NCI-H82 treated with DMSO at 0.1 percent for 48 hours (cell line): ENCODE measurements at regions not wholly inside any gene's neighbourhood (a gene's known extent, or its start where the extent isn't known, plus 50 kb on each side); places are given as distances from the start of the nearest gene placed in this dataset.

Experiments
- DNase-seq: peaks from one replicate; lab custom pipeline; 2025; ENCODE audit not compliant: unreplicated experiment; lab: John Stamatoyannopoulos, UW

DNA sequence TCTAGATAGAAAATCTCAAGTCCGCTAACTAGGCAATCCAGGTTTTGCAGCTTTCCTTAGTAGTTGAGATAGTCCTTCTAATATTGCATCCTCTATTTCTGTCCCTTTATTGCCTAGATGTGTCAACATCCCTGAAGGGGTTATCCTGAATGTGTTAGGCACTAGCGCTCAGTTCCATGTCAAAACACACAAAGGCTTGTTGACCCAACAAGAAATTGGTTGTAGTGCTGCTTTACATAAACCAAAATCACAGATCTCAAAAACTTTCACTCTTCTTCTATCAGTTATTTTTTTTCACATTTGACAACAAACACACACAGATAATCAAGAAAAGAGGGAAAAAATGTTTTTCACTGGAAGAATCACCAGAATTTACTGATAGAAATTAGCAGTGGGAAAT is 51.4 kb upstream of the SOX2 start:
- no peak for DNase-seq

DNA sequence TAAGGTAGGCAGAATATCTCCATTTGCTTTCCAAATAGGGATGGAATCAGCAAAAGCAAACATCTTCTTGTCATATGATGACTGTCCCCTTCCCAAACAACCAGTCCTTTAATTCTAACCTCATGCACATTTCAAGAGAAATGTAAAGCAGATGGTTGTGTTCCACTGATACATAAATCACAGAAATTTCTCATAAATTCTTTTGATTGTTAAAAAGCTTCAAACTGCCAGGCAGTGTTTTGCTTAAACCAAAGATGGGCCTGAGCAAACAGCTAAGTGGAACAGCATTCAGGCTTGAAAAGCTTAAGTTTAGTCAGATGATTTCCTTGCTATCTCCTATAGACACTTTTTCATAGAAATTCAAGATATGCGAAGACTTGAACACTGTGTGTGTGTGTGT is 74.3 kb upstream of the SOX2 start:
- DNase-seq: no peak

- DNase-seq: no peak
Observed at GRCh38 chr3:181637056-181637455, 74.7 kb upstream of the SOX2 start.

GRCh38 chr3:181635141-181635540 is 76.6 kb upstream of the SOX2 start:
- DNase-seq: no peak

DNA sequence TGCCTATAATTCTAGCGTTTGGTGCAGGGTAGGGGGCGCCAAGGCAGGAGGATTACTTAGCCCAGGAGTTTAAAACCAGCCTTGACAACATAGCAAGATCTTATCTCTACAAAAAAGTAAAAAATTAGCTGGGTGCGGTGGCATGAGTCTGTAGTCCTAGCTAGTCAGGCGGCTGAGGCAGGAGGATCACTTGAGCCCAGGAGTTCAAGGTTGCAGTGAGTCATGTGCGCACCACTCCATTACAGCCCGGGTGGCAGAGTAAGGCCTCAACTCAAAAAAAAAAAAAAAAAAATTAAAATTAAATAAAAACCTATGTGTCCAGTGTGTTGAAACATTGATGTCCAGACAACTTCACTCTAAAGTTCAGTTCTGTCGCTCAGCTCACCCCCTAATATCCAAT is 78.2 kb upstream of the SOX2 start:
- no peak for DNase-seq

DNA sequence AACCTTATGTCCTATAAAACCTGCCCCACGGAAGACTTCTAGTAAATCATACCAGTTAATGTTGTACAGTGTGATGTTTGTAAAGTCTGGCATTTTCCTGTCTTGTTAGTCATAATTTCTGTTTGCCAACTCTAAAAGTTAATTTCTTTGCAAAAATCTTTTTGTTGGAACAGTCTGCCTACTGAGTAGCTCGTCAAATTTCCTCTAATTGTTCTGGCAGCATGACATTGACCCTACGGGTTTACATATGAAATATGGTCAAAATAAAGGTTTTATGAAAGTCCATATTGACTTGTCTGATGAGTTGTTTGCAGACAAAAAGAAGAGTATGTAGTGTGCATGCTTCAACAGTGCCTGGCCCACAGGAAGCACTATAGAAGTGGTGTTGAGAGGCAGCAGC is 79.8 kb upstream of the SOX2 start:
- DNase-seq: no peak

- no peak for DNase-seq
Observed at GRCh38 chr3:181630853-181631252, 80.9 kb upstream of the SOX2 start.

DNA sequence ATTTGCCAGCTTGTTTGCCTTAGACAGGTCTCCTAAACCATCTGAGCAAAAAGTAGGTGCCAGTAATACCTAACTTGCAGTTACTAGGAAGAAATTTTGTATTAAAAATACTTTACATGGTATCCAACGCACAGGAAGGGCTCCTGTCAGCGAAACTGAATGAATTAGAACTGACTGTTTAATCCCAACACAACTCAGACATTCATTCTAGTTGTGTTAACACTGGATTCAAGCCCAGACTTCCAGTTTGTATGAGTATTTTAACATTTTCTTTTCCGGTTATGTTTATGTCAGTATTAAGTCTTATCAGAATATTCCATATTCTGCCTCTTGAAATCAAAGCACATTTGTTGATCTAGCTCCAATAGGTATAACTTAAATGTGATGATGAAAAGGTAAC is 82.0 kb upstream of the SOX2 start:
- no peak for DNase-seq

DNA sequence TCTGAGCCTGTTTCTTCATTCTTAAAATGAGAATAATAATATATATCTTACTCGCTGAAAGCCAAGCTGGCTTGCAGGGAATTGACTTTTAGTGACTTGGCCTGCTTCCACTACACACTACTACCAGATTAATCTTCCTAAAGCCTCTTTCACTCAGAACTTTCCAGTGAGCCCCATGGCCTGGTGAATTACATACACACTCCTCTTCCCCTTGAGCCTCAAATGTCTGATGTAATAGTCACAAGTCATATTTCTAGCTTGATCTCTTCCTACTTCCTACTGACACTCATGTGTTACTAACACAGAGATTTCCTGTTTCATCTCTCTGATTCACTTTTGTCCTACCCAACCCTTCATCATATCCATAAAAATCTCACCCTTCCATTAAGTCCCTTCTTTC is 82.7 kb upstream of the SOX2 start:
- no peak for DNase-seq

- DNase-seq: no peak
Observed at GRCh38 chr3:181628384-181628783, 83.3 kb upstream of the SOX2 start.

- DNase-seq: no peak
Observed at GRCh38 chr3:181626036-181626435, 85.7 kb upstream of the SOX2 start.

DNA sequence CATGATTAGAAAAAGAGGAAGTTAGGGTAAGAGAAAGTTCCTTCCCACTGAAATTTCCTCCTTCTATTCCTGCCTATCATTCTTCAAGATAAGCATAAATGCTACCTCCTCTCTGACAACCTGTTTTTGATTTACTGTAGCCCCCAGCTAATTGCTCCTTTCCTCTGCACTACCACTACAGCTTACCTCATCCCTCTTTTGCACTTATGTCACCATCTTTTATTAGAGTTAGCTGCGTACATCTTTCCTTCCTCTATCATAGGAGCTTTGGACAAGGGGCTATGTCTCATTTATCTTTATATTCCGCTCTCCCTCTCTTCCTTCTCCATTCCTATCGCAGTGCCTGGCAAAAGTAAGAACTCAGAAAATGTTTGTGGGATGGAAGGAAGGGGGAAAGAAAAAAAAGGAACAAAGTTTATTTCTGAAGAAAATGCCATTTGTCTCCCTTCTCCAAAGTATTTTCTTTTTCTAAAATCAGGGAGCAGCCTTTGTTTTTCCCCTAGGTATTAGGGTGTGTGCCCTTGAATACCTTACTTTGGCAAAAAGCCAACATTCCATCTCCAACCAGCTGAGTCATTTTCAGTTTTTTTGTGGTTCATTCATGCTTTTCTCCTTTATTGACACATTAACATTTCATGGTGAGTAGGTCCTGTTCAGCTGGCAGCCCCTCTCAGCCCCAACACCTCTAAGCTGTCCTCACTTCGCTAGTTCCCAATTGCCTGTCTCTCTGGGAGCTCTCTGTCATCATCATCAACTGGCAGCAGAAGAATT is 87.6 kb upstream of the SOX2 start:
- DNase-seq: no peak

GRCh38 chr3:181622365-181622764 is 89.4 kb upstream of the SOX2 start:
- DNase-seq: no peak

DNA sequence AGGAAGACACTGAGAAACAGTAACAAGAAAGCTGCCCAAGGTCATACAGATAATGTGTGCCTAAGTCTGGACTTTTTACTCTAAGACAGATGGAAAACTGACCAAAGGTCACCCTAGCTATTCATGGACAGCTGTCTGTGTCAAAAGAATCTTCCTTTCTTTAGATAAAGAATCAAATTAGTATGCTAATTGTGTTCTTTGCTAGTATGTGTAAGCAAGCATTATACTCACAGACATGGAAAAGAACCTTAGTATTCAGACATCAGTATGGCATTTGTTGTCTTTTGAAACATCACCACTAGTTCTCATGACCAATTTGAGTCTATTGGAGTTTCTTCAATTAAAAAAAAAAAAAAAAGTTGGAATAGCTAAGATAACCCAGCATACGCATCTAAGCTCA is 91.8 kb upstream of the SOX2 start:
- no peak for DNase-seq

DNA sequence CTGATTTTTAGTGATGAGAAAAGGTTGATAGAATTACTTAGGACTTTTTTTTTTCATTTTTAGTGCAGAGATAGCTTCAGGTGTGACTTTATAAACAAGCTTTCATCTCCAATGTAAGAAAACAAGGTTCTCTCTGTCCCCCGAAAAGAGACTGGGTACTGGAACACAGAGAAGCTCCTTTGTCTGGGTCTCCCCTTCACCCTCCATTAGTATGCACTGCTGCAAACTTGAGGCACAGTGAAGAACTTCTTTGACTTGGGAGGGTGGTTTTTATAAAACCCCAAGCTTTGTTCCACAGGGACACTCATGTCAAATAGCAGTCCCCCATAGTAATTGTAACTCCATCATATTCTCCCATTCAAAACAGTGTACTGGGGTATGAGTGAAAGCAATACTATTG is 93.5 kb upstream of the SOX2 start:
- DNase-seq: no peak

GRCh38 chr3:181616088-181617070 is 95.3 kb upstream of the SOX2 start:
- DNase-seq: no peak

GRCh38 chr3:181615666-181616065 is 96.1 kb upstream of the SOX2 start:
- no peak for DNase-seq

DNA sequence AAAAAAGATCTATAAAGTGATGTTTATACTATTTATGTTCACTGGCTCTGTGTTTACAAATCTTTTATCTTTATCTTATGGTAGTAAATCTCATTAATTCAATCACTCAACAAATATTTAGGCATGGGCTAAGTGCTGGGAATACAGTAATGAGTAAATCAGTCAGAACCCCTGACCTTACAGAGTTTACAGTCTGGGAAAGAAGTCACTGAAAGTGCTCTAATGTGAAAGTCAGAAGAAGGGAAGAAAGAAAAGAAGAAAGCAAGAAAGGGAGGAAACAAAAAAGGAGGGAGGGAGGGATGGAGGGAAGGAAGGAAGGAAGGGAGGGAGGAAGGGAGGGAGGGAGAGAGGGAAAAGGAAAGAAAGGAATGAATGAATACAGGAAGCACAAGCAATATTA is 96.8 kb upstream of the SOX2 start:
- no peak for DNase-seq

GRCh38 chr3:181613813-181614212 is 97.9 kb upstream of the SOX2 start:
- DNase-seq: no peak

DNA sequence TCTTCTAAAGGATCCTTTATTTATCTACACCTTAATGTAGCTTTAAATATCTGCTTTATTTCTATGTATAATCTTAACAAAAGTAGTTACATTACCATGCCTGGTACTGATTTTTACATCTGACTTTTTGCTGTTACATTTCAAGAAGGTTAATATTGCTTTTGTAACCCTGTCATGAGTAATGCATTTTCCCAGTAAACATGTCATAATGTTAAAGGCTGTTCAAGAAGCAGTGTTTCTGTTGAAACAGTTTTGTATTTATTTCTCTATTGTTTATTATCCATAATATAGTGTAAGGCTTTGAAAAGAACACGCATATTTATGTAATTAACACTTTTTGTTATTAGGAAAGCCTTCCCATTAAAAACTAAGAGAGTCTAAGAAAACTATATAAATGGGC is 98.5 kb upstream of the SOX2 start:
- no peak for DNase-seq

DNA sequence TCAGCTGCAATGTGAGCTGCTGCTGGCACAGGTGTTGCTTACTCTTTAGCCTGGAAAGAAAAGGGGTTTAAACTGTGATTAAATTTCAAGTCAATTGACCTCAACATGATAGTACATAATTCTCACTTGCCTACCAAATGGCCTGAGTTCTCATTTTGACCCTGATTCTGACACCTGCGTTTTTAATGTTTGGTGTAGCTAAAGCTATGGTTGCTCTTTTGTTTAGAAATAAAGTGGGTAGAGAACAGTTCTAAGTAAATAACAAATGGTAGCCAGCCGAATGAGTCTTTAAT is 100.8 kb upstream of the SOX2 start:
- DNase-seq: no peak
